Panc1 (cell line): ENCODE measurements at regions not wholly inside any gene's neighbourhood (a gene's known extent, or its start where the extent isn't known, plus 50 kb on each side); places are given as distances from the start of the nearest gene placed in this dataset.

ENCODE experiments used
- ATAC-seq: fragments of 200-7000 bp; cut with Tn5 transposase; 2 replicates; pipeline ENCODE4 v1.9.1; 2020; ENCODE audit warnings: mild to moderate bottlenecking, moderate library complexity
- BruUV-seq: library from RNA; stranded (reverse); fragments of 400-500 nt; replicated peaks from 2 replicates; lab custom pipeline; 2021; lab: Mats Ljungman, UMichigan
- CTCF ChIA-PET: fragments of 300-600 bp; sonication (Branson Sonifier 250); formaldehyde crosslinking; loops from one replicate; lab custom pipeline; 2022; ENCODE audit warnings: antibody characterized with exemption; lab: Charles Lee
- POLR2A ChIA-PET: fragments of 300-600 bp; sonication (Branson Sonifier 250); formaldehyde crosslinking; loops from one replicate; lab custom pipeline; 2022; ENCODE audit warnings: antibody characterized with exemption; lab: Charles Lee
- DNase-seq: peaks from one replicate; pipeline ENCODE4 v3.0.0-alpha.2; 2010; ENCODE audit warnings: low read depth, low spot score
- H3K27ac ChIP-seq: 2 replicates; pipeline ENCODE4 v1.5.1; 2011; ENCODE audit warnings: mild to moderate bottlenecking, low read length, inconsistent platforms
- H3K27me3 ChIP-seq: fragments of 200-500 bp; sonication (Bioruptor generic); 2 replicates; pipeline ENCODE4 v1.6.0; 2014; ENCODE audit warnings: low read length, inconsistent platforms; ENCODE audit not compliant: control insufficient read depth, insufficient read depth
- H3K36me3 ChIP-seq: fragments of 200-500 bp; sonication (Bioruptor generic); 2 replicates; pipeline ENCODE4 v1.5.1; 2014; ENCODE audit warnings: inconsistent platforms, mild to moderate bottlenecking, low read length, moderate library complexity; ENCODE audit not compliant: control insufficient read depth, insufficient read depth
- H3K4me1 ChIP-seq: 2 replicates; pipeline ENCODE4 v1.5.1; 2011; ENCODE audit warnings: inconsistent platforms, mild to moderate bottlenecking, low read length, moderate library complexity; ENCODE audit not compliant: control insufficient read depth, insufficient read depth
- H3K4me3 ChIP-seq, 2 experiments: 2 replicates each; pipeline ENCODE4 v1.5.1; 2011 to 2012; ENCODE audit warnings: low read depth in 2 of 2, low read length in 2 of 2, mild to moderate bottlenecking in 2 of 2, inconsistent platforms in 1 of 2, moderate library complexity in 1 of 2
- H3K9me3 ChIP-seq: fragments of 200-500 bp; sonication (Bioruptor generic); 2 replicates; pipeline ENCODE4 v1.5.1; 2014; ENCODE audit warnings: low read depth, mild to moderate bottlenecking, inconsistent platforms, low read length, moderate library complexity; ENCODE audit not compliant: control insufficient read depth, insufficient read depth
- POLR2AphosphoS5 ChIP-seq: IDR thresholded peaks from 2 replicates; pipeline ENCODE4 v1.6.1; 2012; ENCODE audit warnings: mild to moderate bottlenecking, low read depth, low read length, moderate library complexity
- SIN3A ChIP-seq: IDR thresholded peaks from 2 replicates; pipeline ENCODE4 v1.6.1; 2012; ENCODE audit warnings: low read depth, mild to moderate bottlenecking, low read length, moderate library complexity, borderline replicate concordance; ENCODE audit not compliant: insufficient read depth
- TCF7L2 ChIP-seq: IDR thresholded peaks from 2 replicates; pipeline ENCODE4 v1.6.1; 2011; ENCODE audit warnings: mild to moderate bottlenecking, low read depth, low read length, inconsistent platforms
- in situ Hi-C: cut with HindIII; loops from 2 replicates; pipeline ENCODE4 v1.10.0; 2016; ENCODE audit warnings: low sequenced_read_pairs, low pct_unique_long_range_greater_than_20kb
- intact Hi-C: fragments of 100-400 bp; cut with micrococcal nuclease; formaldehyde crosslinking; loops from one replicate; pipeline ENCODE4 v1.10.0; 2022; ENCODE audit not compliant: unreplicated experiment
- TF ChIP-seq, protein P1 (sequence below), 2 experiments: IDR thresholded peaks; 2 replicates each; pipeline ENCODE4 v1.6.1; 2011 to 2012; ENCODE audit warnings: low read depth in 2 of 2, control low read depth in 1 of 2, low read length in 1 of 2, mild to moderate bottlenecking in 1 of 2, moderate library complexity in 1 of 2; ENCODE audit not compliant: insufficient read depth in 1 of 2
- TF ChIP-seq, protein P2 (sequence below): fragments of 450-650 bp; IDR thresholded peaks from 2 replicates; pipeline ENCODE4 v1.5.1; 2017; ENCODE audit warnings: mild to moderate bottlenecking

GRCh38 chr16:17947165-17947564 is 389.4 kb downstream of the NPIPA8 start:
- Histone ChIP-seq H3K4me1 (no peaks in the 10 kb centered on the region), H3K27me3 (peaks cover 17% of the 10 kb centered on the region), H3K9me3 (no peaks in the 10 kb centered on the region), H3K4me3 (no peak overlapping the region), H3K27ac (no peak overlapping the region), H3K36me3 (no peaks in the 10 kb centered on the region)
- BruUV-seq: no TSS peak
- intact Hi-C loops (no loop called here), in situ Hi-C loops (no loop called here)
- DNase-seq (no peak), ATAC-seq (no peak)
- TF ChIP-seq, protein P1, sequence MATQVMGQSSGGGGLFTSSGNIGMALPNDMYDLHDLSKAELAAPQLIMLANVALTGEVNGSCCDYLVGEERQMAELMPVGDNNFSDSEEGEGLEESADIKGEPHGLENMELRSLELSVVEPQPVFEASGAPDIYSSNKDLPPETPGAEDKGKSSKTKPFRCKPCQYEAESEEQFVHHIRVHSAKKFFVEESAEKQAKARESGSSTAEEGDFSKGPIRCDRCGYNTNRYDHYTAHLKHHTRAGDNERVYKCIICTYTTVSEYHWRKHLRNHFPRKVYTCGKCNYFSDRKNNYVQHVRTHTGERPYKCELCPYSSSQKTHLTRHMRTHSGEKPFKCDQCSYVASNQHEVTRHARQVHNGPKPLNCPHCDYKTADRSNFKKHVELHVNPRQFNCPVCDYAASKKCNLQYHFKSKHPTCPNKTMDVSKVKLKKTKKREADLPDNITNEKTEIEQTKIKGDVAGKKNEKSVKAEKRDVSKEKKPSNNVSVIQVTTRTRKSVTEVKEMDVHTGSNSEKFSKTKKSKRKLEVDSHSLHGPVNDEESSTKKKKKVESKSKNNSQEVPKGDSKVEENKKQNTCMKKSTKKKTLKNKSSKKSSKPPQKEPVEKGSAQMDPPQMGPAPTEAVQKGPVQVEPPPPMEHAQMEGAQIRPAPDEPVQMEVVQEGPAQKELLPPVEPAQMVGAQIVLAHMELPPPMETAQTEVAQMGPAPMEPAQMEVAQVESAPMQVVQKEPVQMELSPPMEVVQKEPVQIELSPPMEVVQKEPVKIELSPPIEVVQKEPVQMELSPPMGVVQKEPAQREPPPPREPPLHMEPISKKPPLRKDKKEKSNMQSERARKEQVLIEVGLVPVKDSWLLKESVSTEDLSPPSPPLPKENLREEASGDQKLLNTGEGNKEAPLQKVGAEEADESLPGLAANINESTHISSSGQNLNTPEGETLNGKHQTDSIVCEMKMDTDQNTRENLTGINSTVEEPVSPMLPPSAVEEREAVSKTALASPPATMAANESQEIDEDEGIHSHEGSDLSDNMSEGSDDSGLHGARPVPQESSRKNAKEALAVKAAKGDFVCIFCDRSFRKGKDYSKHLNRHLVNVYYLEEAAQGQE (IDR thresholded peaks at IDR 0.05; ENCODE audit: insufficient read depth in 1 of 2, low read depth in 2 of 2, low read length in 1 of 2): no peak
- TF ChIP-seq, protein P2, sequence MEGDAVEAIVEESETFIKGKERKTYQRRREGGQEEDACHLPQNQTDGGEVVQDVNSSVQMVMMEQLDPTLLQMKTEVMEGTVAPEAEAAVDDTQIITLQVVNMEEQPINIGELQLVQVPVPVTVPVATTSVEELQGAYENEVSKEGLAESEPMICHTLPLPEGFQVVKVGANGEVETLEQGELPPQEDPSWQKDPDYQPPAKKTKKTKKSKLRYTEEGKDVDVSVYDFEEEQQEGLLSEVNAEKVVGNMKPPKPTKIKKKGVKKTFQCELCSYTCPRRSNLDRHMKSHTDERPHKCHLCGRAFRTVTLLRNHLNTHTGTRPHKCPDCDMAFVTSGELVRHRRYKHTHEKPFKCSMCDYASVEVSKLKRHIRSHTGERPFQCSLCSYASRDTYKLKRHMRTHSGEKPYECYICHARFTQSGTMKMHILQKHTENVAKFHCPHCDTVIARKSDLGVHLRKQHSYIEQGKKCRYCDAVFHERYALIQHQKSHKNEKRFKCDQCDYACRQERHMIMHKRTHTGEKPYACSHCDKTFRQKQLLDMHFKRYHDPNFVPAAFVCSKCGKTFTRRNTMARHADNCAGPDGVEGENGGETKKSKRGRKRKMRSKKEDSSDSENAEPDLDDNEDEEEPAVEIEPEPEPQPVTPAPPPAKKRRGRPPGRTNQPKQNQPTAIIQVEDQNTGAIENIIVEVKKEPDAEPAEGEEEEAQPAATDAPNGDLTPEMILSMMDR: no peak
- no peak for TF ChIP-seq POLR2AphosphoS5
- no peak for TF ChIP-seq SIN3A
- TF ChIP-seq TCF7L2: no peak
- POLR2A ChIA-PET: no interaction called here
- CTCF ChIA-PET: no interaction called here

GRCh38 chr16:17945080-17945601 is 391.4 kb downstream of the NPIPA8 start:
- TF ChIP-seq, protein P2: no peak
- TF ChIP-seq, protein P1 (IDR thresholded peaks at IDR 0.05; ENCODE audit: insufficient read depth in 1 of 2, low read depth in 2 of 2, low read length in 1 of 2): no peak
- no peak for TF ChIP-seq TCF7L2
- TF ChIP-seq POLR2AphosphoS5: no peak
- TF ChIP-seq SIN3A: no peak
- Histone ChIP-seq H3K9me3 (no peaks in the 10 kb centered on the region), H3K4me3 (no peak overlapping the region), H3K36me3 (no peaks in the 10 kb centered on the region), H3K4me1 (no peaks in the 10 kb centered on the region), H3K27me3 (peaks cover 17% of the 10 kb centered on the region), H3K27ac (no peak overlapping the region)
- ATAC-seq: no peak
- ChIA-PET CTCF (no interaction called here), POLR2A (no interaction called here)
- in situ Hi-C loops: no loop called here
- no TSS peak for BruUV-seq
- intact Hi-C loops: no loop called here
- no peak for DNase-seq
